Endothelial cell of umbilical vein (primary cell): ENCODE measurements at regions not wholly inside any gene's neighbourhood (a gene's known extent, or its start where the extent isn't known, plus 50 kb on each side); places are given as distances from the start of the nearest gene placed in this dataset.
"Not testable (repeated sequence)": the region's sequence is repeated elsewhere in the genome, so short reads cannot be mapped to it uniquely, and the experiment has no call there.

Experiments
- EZH2 ChIP-seq: IDR thresholded peaks from 2 replicates; pipeline ENCODE4 v1.6.1; 2012; ENCODE audit warnings: borderline replicate concordance, low read depth, mild to moderate bottlenecking, moderate library complexity, low read length, inconsistent platforms; ENCODE audit not compliant: severe bottlenecking
- FOS ChIP-seq: IDR thresholded peaks from 2 replicates; pipeline ENCODE4 v1.6.1; 2011; ENCODE audit warnings: mild to moderate bottlenecking, low read length, moderate library complexity, borderline replicate concordance; ENCODE audit not compliant: insufficient read depth
- MAX ChIP-seq: IDR thresholded peaks from 2 replicates; pipeline ENCODE4 v1.6.1; 2011; ENCODE audit not compliant: insufficient read depth, insufficient read length
- MYC ChIP-seq: IDR thresholded peaks from one replicate; pipeline ENCODE4 v1.6.1; 2011; ENCODE audit warnings: mild to moderate bottlenecking, low read depth, low read length
- POLR2A ChIP-seq: IDR thresholded peaks from 2 replicates; pipeline ENCODE4 v1.6.1; 2012; ENCODE audit warnings: low read depth, mild to moderate bottlenecking, control low read depth, low read length
- POLR2AphosphoS5 ChIP-seq: IDR thresholded peaks from 2 replicates; pipeline ENCODE4 v1.6.1; 2012; ENCODE audit warnings: low read depth, mild to moderate bottlenecking, control low read depth, low read length, moderate library complexity; ENCODE audit not compliant: insufficient read depth
- TF ChIP-seq, protein P1 (sequence below), 2 donors: IDR thresholded peaks; 1 replicate in 1 of 2; 2 replicates in 1 of 2; pipeline ENCODE4 v1.5.1; 2011; ENCODE audit warnings: low read length in 2 of 2, mild to moderate bottlenecking in 2 of 2, moderate library complexity in 2 of 2, control low read depth in 1 of 2, inconsistent platforms in 1 of 2, low read depth in 1 of 2; ENCODE audit not compliant: insufficient read depth in 1 of 2; ENCODE audit errors: extremely low read depth in 1 of 2

GRCh38 chr16:85244452-85244851 lies 132.2 kb upstream of the CIBAR2 start:
- TF ChIP-seq, protein P1, sequence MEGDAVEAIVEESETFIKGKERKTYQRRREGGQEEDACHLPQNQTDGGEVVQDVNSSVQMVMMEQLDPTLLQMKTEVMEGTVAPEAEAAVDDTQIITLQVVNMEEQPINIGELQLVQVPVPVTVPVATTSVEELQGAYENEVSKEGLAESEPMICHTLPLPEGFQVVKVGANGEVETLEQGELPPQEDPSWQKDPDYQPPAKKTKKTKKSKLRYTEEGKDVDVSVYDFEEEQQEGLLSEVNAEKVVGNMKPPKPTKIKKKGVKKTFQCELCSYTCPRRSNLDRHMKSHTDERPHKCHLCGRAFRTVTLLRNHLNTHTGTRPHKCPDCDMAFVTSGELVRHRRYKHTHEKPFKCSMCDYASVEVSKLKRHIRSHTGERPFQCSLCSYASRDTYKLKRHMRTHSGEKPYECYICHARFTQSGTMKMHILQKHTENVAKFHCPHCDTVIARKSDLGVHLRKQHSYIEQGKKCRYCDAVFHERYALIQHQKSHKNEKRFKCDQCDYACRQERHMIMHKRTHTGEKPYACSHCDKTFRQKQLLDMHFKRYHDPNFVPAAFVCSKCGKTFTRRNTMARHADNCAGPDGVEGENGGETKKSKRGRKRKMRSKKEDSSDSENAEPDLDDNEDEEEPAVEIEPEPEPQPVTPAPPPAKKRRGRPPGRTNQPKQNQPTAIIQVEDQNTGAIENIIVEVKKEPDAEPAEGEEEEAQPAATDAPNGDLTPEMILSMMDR (IDR thresholded peaks at IDR 0.05; ENCODE audit: extremely low read depth in 1 of 2, insufficient read depth in 1 of 2, low read depth in 1 of 2, low read length in 2 of 2), result not testable (repeated sequence)
- TF ChIP-seq POLR2A, EZH2, POLR2AphosphoS5, FOS, MYC, MAX: not testable (repeated sequence)
